HG03103 (cell line): ENCODE measurements at regions not wholly inside any gene's neighbourhood (a gene's known extent, or its start where the extent isn't known, plus 50 kb on each side); places are given as distances from the start of the nearest gene placed in this dataset.
"Not testable (repeated sequence)": the region's sequence is repeated elsewhere in the genome, so short reads cannot be mapped to it uniquely, and the experiment has no call there.

Source experiments
- ATAC-seq: cut with Tn5 transposase; IDR thresholded peaks from one replicate; pipeline ENCODE4 v1.9.1; 2021; ENCODE audit warnings: low read depth; ENCODE audit not compliant: unreplicated experiment

DNA sequence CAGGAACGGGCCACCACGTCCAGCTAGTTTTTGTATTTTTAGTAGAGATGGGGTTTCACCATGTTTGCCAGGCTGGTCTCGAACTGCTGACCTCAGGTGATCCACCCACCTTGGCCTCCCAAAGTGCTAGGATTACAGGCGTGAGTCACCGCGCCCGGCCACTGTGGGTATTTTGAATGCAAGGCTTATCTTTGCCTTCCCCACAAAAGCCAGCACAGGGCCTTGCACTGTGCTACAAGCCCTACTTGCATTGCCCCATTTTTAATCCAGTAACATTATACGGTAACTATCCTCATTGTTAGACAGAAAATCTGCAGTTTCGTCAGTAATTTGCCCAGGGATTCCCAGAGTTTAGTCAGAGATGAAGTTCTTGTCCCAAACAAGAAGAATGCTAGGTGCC, 1183.2 kb upstream of the WWC1 start:
- not testable (repeated sequence) for ATAC-seq

DNA sequence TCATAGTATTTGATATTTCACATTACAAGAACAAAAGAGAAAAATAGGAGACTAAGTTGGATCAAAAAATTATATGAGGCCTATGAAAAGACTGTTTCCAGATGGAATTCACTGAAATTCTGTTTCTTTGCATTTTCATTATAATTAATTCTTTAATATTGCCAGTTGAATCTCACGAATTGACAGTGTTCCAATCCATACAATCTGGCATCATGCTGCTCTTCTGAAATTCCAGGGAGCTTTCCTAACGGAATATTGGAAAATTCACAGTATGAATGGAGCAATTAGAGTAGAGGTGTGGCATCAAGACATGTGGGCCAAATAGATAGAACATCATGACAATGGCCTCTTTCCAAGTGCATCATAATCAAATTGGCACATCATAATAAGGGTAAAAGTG, 1178.9 kb upstream of the WWC1 start:
- ATAC-seq: no peak

DNA sequence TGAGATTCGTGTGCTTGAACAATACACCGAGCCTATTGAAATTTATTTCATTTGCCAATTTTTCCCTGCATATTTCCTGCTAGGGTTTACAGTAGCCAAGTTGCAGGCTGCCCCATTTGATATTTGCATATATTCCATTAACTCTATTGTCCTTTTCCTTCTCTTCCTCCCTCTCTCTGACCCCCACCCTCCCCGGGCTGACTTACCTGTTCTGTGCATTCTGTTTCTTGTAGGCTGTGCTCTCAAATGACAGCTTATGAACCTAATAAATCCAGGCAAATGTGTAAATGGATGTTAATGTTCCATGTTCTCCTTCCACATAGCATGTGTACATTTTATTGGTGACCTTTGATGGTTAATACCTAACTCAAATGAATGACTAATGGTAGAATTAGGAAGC, 1169.2 kb upstream of the WWC1 start:
- no peak for ATAC-seq

DNA sequence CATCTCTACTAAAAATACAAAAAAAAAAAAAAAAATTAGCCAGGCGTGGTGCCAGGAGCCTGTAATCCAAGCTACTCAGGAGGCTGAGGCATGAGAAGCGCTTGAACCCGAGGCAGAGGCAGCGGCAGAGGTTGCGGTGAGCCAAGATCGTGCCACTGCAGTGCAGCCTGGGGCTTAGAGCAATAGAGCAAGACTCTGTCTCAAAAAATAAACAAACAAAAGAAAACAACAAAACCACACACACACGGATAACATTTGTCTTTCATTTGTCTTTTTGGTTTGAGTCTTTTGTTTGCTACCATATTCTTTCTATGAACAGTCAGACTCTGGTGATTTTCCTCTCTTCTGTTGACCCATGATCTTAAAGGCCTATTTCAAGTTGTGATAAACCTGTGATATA, 1168.3 kb upstream of the WWC1 start:
- no peak for ATAC-seq

DNA sequence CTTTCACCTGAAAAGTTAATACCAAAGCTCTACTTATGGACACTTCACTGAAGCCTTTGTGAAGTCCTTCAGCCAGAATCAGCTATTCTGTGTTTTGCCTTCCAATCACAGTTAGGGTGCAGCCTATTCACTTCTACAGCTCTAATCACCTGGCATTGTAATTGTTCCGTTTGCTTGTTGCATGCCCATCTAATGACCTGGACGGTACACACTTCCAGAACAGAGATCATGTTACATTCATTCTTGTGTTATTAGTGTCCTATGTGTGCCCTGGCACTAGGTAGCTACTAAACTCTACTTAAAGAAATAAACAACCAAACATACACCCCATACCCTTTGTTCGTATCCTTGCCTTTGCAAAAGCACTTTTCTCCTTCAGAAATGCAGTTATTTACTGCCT, 1162.9 kb upstream of the WWC1 start:
- ATAC-seq: no peak

DNA sequence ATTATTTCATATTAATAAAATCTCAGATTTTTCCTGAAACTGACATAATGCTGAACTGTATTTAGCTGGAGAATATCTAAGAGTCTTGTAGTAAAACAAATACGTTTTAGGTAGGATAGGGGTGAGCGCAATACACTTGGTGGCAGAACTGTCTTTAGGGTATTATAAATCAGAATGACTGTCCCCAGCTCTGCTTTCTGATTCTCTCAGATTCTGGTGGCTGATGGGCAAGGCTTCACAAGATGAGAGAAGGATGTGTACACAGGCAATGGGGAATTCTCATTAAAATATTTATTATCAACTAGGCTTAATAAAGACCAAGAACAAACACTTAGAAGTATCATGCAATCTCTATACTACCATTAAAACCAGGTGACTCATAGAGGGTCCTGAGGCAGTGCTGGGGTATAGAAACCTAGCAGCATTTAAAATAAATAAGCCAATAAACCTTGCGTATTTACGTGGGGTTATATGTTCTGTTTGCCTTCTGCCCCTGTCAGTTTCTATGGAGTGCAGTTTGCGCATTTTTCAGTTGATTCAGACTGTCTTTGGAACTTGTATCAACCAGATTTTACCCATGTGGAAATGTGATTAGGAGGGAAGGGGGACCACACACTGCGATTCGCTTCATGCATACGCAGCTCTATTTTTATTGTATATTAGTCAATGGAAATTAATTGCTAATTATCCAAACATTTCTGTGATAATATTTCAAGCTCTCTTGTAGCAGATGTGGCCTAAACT, 1150.7 kb upstream of the WWC1 start:
- no peak for ATAC-seq

DNA sequence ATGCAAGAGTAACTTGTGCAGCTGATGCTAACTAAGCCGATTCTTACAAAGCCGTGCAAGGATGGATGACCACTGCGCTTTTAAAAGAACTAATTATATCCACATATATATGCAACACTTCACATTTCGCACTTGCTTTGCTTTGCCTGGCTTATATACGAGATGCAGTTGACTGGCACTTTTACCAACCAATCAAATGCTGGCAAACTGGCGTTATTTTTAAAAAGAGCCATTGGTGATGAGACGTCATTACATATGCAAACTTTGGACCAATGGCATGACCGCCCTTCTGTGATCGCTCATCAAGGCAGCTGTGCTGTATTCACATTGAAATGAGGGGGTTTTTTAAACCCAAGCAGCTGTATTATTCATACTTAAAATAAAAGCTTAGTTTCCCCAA, 1147.7 kb upstream of the WWC1 start:
- no peak for ATAC-seq

DNA sequence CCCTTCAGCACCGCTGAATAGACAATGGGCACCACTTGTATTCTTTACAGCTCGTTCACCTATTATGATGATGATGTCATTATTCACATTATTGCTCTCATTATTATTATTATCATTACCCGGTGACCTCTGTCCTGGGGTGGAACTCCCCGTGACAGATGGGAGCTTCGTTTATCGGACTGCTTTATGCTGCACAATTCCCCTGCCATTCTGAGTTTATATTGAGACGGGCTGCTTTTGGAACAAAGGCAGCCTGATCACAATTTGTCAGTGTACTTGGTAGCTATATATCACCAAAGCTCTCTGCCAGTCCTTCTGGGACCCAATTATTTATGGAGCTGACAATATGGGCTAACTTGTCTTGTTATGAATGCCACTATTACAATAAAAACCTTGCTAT, 1145.6 kb upstream of the WWC1 start:
- no peak for ATAC-seq

DNA sequence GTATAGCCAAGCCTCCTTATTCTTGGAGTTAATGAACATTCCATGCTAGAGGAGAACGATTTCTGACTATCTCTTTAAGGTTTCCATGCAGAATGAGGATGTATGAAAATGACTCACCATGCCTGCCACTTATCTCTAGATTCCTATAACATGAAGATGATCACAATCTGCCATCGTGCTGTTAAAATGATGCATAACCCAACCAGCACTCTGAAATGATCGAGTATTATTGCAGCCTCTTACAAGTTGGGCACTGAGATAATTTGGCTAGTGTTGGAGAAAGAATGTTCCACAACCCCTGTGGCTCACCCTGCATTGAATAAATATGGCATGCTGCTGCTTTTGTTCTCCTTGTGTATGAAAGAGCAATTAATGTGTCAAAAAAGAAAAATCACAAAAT, 1143.6 kb upstream of the WWC1 start:
- no peak for ATAC-seq

DNA sequence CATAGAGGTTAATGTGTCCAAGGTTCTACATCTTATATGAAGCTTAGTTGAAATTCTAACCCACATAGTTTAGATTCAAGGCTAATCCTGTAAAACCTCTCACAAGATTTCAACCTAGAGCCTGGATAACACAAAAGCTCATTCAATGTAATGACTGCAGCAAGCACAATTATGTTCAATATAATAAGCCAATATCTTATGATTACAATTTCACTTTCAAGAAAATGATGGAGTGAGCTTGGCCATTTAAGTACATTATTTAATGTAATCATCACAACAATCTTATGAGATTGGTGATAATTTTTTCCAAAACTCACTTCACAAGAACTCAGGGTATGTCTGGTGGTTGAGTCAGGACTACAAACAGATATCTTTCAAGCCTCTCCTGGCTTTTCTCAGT, 1140.8 kb upstream of the WWC1 start:
- no peak for ATAC-seq

DNA sequence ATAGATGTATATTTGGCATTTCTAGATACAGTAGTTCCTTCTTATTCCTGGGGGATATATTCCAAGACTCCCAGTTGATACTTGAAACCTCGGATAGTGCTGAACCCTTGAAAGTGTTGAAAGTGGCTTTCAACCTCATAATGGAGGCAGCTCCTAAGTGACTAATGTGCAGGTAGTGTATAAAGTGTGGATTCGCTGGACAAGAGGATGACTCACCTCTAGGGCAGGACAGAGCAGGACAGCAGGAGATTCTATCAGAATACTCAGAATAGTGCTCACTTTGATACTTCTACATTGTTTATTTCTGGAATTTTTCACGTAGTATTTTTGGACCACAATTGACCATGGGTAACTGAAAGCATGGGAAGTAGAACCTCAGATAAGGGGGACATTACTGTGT, 1138.9 kb upstream of the WWC1 start:
- no peak for ATAC-seq

DNA sequence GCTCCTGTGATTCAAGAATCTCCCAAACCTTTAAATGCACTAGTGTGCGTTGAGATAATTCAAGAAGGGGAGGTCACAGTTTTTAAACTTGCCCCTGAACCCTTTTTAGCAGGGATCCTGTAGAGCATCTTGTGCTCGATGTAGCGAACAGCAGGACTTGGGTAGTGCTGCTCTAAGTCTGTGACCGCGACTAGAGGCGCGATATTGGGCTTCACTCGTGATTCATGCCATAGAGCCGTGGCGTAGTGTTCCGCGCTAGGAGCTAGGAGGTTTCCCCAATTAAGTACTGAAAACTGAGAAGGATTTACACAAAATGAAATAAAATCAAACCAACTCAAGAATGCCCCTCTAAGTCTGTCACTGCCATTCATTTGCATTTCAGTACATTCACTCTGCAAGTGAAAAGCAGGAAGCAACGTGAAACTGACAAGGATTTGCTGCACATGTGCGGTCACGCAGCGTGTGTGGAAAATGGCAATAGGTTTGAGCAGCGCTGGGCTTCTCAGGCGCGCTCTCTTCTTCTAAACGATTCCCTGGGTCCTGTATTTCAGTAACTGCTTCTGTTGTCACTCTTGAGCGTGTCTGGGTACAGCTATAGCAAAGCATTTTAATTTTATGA, 1135.9 kb upstream of the WWC1 start:
- ATAC-seq: no peak

DNA sequence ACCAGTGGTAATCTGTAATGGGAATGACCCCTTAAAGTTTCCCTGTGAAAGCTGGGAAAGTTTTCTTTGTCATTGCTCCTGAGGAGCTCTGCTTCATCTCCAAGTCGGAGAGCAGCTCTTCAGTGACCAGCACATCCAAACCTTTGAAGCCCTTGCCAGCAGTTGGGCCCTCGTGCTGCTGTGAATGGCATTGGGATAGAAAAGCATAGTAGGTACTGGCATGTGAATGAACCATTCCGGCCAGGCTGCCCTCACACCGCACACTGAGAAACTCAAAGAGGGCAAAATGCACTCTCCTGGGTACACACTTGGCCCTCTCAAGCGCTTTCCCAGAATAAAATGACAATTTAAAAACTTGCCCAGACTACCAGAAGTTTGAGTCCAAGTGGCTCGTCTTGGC, 1135.0 kb upstream of the WWC1 start:
- no peak for ATAC-seq

DNA sequence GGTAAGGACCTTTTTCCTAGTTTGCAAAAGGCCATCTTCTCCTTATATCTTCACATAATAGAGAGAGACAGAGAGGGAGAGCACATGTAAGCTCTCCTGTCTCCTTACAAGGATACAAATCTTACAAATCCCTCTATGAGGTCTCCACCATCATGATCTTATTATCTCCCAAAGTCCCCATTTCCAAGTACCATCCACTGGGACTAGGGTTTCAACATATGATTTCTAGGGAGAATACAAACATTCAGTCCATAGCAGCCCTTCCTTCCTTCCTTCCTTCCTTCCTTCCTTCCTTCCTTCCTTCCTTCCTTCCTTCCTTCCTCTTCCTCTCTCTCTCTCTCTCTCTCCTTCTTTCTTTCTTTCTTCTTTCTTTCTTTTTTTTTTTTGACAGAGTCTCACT, 1132.9 kb upstream of the WWC1 start:
- no peak for ATAC-seq

DNA sequence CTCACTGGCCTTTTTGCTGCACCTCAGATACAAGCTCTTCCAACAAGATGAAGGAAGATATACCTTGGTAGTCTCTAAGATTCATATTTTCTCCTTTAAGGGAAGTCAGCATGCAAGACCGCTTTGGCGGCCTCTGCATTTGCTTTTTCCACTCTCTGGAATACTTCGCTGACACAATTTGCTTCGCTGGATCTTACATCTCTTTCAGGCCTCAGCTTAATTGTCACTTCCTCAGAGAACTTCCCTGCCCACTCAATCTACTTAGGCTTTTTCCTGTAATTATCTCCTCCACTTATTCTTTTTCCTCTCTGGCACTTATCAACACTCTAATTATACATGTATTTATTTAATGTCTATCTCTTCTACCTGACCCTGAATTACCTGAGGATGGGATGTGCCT, 1131.1 kb upstream of the WWC1 start:
- no peak for ATAC-seq

DNA sequence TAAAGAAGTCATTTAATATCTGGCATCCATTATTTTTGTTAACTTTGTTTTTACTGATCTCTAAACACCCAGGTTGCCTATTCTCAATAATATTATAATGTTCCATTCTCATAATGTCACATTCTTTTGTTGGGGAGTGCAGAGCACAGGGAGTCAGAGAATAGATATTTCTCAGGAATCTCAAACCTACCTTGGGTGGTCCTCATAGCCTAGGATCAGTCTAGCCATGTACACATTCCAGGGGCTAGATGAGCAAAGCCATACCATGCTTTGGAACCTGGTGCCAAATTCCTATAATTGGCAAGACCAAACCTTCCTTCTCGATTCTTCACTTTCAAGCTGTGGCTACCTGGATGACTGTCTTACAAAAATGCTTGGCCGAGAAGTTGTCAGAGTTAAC, 1124.7 kb upstream of the WWC1 start:
- no peak for ATAC-seq

DNA sequence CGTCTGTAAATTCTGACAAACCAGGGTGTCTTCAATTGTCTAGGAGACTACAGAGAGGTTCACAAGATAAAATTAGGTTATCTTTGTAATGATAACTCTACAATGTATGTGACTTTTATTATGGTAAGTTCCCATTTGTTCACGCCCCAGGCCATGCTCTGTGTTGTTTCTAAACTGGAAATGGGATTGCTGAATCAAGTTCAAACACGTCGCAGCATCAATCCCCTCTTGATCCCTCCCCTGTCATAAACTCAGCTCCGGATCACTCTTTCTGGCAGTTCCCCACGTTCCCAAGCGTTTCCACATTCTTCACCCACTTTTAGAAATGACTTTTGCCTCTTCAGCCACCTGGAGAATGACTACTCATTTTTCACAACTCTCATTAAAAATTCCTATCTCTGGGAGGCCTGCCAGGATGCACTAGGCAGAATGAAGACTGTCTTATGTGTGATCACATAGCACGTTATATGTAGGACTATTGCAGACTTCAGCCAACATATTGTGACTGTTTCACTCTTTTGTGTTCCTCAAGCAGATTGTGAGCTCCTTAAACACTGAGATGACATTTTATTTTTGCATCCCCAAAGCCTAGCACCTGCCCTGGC, 1124.2 kb upstream of the WWC1 start:
- no peak for ATAC-seq

DNA sequence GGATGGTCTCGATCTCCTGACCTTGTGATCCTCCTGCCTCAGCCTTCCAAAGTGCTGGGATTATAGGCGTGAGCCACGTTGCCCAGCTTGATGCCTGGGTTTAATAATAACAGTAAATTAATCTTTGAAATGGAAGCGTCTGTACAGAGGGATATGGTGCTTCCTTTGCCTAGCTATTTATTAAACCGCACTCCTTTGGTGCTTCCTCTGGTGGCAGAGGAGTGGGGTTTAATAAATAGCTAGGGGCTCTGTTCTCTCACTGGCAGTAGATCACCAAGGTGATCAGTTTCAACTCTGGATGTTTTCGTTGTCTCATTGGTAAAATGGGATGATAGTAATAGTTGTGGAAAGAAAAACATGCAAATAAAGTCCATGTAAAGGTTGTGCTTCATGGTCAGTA, 1122.5 kb upstream of the WWC1 start:
- no peak for ATAC-seq

DNA sequence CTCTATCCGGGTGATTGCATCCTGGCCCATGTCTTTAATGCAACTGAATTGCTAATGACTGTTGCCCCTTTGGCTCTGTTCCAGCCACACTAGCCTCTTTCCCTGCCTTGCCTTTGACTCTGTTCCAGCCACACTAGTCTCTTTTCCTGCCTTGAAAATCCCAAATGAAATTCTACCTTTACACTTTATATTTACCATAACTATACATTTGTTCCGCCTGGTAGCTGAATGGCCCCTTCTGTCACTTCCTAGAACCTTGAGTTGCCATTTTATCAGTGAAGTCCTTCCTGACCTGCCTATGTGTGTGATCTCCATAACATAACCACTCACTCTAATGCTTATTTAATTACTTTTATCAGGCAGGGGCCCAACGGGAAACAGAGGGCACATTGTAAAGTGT, 1120.4 kb upstream of the WWC1 start:
- no peak for ATAC-seq

DNA sequence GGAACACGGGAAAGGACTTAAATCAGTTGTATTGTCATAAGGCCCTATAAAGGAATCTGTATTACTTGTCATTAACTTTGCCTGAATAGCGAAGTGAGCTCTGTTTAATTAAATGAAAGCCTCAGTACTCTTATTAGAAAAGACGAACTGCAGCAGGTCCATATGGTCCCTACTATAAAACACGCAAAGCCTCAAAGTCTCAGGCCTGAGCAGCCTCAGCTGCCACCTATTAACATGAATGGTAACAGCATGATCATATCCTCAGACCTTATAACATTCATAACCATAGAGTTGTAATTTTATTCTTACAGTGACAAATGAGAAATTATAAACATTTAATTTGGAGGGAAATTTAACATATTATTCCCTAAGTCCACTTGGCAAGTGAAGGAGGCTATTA, 1113.7 kb upstream of the WWC1 start:
- ATAC-seq: no peak

DNA sequence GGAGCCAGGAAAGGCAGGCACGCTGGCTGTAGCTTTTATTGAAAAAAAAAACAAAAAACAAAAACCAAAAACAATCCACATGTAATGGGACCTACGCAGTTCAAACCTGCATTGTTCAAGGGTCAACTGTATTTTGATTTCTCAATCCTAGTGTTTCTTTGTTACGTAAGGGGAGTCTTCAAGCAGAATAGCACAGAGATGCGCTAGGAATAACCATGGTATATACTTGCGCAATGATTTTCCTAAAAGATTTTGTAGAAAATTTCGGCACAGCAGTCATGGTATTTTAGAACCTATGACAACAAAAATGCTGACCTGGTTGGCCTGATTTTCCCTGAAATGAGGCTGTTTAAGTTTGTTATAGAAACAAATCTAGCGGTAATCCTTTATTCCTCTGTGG, 1110.5 kb upstream of the WWC1 start:
- ATAC-seq: no peak

DNA sequence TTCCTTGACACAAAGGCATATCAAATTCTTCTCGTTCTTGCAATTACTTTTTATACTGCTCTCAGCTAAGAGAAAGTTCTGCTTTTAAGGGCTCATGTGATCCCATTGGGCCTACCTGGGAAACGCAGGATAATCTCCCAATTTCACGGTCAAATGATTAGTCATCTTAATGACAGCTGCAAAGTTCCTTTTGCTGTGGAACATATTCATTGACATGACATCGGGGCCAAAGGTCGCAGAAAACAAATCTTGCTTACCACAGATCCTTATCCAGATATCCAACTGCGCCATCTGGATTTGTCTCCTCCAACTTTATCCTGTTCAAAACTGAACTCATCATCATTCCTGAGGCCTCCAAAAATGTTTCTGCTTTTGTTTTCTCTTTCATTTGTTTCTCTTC, 1085.6 kb upstream of the WWC1 start:
- no peak for ATAC-seq
